ENCODE measurements at regions not wholly inside any gene's neighbourhood (a gene's known extent, or its start where the extent isn't known, plus 50 kb on each side); places are given as distances from the start of the nearest gene placed in this dataset.

DNA sequence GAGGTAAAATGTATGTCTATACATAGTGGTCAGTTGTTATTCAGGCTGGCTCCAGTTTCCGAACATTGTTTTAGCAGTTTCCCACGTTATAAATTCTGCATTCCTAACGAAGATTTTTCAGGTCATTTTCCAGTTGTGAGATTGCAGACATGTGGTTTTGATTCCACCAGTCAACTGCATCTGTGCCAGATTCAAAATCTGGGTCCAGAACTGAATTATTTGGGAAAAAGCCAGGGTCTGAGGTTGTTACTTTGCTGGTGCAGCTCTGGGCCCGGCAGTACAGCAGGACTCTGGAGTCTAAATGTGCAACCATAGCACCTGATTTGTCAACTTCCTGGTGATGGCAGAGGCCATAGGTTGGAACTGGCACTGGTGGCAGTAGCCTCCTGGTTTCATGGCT, 105.7 kb upstream of the MEGF10 start:
- no peak for DNase-seq (ENCODE audit: low spot score)
- no peaks in the 10 kb centered on the region for H3K4me1 ChIP-seq (ENCODE audit: insufficient read depth, poor library complexity, severe bottlenecking)
- H3K9me3 ChIP-seq (ENCODE audit: severe bottlenecking) = no peaks in the 10 kb centered on the region
- H3K4me3 ChIP-seq (ENCODE audit: severe bottlenecking) = no peak overlapping the region
- H3K27ac ChIP-seq (ENCODE audit: poor library complexity, severe bottlenecking) = no peak overlapping the region
- no peaks in the 10 kb centered on the region for H3K36me3 ChIP-seq (ENCODE audit: low read depth)
- ATAC-seq (ENCODE audit: low read depth) = no peak
- no peaks in the 10 kb centered on the region for H3K27me3 ChIP-seq (ENCODE audit: insufficient read depth, poor library complexity, severe bottlenecking)
- TF ChIP-seq, protein P1, sequence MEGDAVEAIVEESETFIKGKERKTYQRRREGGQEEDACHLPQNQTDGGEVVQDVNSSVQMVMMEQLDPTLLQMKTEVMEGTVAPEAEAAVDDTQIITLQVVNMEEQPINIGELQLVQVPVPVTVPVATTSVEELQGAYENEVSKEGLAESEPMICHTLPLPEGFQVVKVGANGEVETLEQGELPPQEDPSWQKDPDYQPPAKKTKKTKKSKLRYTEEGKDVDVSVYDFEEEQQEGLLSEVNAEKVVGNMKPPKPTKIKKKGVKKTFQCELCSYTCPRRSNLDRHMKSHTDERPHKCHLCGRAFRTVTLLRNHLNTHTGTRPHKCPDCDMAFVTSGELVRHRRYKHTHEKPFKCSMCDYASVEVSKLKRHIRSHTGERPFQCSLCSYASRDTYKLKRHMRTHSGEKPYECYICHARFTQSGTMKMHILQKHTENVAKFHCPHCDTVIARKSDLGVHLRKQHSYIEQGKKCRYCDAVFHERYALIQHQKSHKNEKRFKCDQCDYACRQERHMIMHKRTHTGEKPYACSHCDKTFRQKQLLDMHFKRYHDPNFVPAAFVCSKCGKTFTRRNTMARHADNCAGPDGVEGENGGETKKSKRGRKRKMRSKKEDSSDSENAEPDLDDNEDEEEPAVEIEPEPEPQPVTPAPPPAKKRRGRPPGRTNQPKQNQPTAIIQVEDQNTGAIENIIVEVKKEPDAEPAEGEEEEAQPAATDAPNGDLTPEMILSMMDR (IDR thresholded peaks at IDR 0.05; ENCODE audit: poor library complexity, severe bottlenecking) = no peak

DNA sequence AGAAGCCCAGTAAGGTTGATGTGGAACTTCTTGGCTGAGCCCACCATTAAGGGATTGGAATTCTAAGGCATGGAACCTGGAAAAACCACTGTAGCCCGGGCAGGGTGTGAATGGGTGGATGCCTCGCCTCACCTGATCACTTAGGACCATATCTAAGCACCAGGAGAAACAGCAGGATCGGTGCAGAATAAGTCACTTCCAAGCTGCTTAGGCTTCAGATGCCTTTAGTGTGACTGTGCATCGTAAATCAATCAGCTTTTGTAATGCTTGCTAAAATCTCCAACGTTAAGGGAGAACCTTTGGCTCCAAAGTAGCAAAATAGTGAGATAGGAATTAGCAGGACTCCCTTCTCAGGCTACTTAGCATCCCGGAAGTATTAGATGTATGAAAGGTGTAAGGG, 103.9 kb upstream of the MEGF10 start:
- no peaks in the 10 kb centered on the region for H3K36me3 ChIP-seq (ENCODE audit: low read depth)
- no peak overlapping the region for H3K27ac ChIP-seq (ENCODE audit: poor library complexity, severe bottlenecking)
- H3K9me3 ChIP-seq (ENCODE audit: severe bottlenecking) = no peaks in the 10 kb centered on the region
- no peaks in the 10 kb centered on the region for H3K27me3 ChIP-seq (ENCODE audit: insufficient read depth, poor library complexity, severe bottlenecking)
- no peak for DNase-seq (ENCODE audit: low spot score)
- peak; percentile 99 for ATAC-seq (ENCODE audit: low read depth)
- no peaks in the 10 kb centered on the region for H3K4me1 ChIP-seq (ENCODE audit: insufficient read depth, poor library complexity, severe bottlenecking)
- TF ChIP-seq, protein P1 (IDR thresholded peaks at IDR 0.05; ENCODE audit: poor library complexity, severe bottlenecking) = no peak
- no peak overlapping the region for H3K4me3 ChIP-seq (ENCODE audit: severe bottlenecking)

DNA sequence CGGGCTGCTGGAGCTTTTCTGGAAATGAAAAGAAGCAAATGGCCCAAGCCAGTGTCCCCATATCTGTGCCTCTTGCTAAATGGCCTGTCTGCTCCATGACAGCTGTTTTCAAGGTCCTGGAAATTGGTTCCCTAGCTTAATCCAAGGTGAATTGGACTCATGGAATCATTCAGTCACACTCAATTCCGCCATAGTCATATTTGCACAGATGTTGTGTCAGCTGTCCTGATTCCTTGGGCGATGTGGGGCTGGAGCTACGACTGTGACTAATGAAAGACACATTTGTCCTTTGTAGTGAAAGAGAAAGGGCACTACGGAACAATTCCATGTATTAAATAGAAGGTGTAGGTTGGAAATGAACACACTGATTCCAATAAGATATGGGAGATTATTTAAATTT, 102.9 kb upstream of the MEGF10 start:
- Histone ChIP-seq H3K4me3 (ENCODE audit: severe bottlenecking) (no peak overlapping the region), H3K27ac (ENCODE audit: poor library complexity, severe bottlenecking) (no peak overlapping the region), H3K36me3 (ENCODE audit: low read depth) (no peaks in the 10 kb centered on the region), H3K27me3 (ENCODE audit: insufficient read depth, poor library complexity, severe bottlenecking) (no peaks in the 10 kb centered on the region), H3K9me3 (ENCODE audit: severe bottlenecking) (no peaks in the 10 kb centered on the region), H3K4me1 (ENCODE audit: insufficient read depth, poor library complexity, severe bottlenecking) (no peaks in the 10 kb centered on the region)
- DNase-seq (ENCODE audit: low spot score) (no peak), ATAC-seq (ENCODE audit: low read depth) (no peak)
- TF ChIP-seq, protein P1 (IDR thresholded peaks at IDR 0.05; ENCODE audit: poor library complexity, severe bottlenecking) = no peak

DNA sequence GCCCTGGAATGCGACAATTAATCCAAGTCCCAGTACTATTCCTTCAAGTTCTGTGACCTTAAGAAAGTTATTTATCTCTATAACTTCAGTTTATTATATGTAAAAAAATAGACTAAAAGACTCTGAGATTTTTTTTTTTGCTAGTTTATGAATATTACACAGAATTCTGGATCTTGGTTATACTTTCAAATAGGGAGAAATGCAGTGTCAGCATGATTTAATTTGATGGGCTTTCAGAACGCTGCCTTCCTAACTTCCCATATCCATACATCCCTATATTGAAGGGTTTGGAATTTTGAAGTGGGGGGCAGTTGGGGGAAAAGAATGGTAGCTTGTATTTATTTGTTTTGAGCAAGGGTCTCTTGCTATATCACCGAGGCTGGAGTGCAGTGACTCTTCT, 98.4 kb upstream of the MEGF10 start:
- no peak for ATAC-seq (ENCODE audit: low read depth)
- Histone ChIP-seq H3K27me3 (ENCODE audit: insufficient read depth, poor library complexity, severe bottlenecking) (no peaks in the 10 kb centered on the region), H3K27ac (ENCODE audit: poor library complexity, severe bottlenecking) (no peak overlapping the region), H3K4me3 (ENCODE audit: severe bottlenecking) (no peak overlapping the region), H3K36me3 (ENCODE audit: low read depth) (no peaks in the 10 kb centered on the region), H3K9me3 (ENCODE audit: severe bottlenecking) (no peaks in the 10 kb centered on the region), H3K4me1 (ENCODE audit: insufficient read depth, poor library complexity, severe bottlenecking) (no peaks in the 10 kb centered on the region)
- TF ChIP-seq, protein P1 (IDR thresholded peaks at IDR 0.05; ENCODE audit: poor library complexity, severe bottlenecking) = no peak
- no peak for DNase-seq (ENCODE audit: low spot score)

DNA sequence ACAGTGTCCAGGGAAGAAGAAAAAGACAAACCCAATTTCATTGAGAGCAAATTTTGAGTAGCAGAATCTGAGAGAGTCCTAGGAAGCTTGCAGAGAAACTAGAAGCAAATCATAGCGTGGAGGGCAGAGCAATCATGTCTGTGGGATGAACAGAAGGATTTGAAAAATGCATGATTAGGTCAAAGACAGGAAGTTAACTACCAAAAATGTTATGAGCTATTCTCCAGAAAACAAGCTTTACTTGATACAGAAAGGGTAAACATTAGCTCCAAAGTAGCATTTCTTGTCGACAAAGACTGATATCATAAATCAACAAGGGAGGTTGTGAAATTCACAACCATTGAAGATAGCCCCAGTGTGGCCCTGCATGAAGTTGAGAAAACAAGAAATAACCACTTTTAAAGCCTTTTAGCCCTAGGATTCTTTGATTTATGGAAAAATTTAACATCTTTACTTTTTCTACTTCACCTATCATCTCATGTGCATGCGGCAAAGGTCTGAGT, 97.7 kb upstream of the MEGF10 start:
- H3K27ac ChIP-seq (ENCODE audit: poor library complexity, severe bottlenecking) = no peak overlapping the region
- no peak for ATAC-seq (ENCODE audit: low read depth)
- DNase-seq (ENCODE audit: low spot score) = no peak

More for the DNA sequence above, 97.7 kb upstream of the MEGF10 start:
- no peaks in the 10 kb centered on the region for H3K36me3 ChIP-seq (ENCODE audit: low read depth)
- no peaks in the 10 kb centered on the region for H3K9me3 ChIP-seq (ENCODE audit: severe bottlenecking)
- no peak overlapping the region for H3K4me3 ChIP-seq (ENCODE audit: severe bottlenecking)
- TF ChIP-seq, protein P1 (IDR thresholded peaks at IDR 0.05; ENCODE audit: poor library complexity, severe bottlenecking) = no peak
- no peaks in the 10 kb centered on the region for H3K4me1 ChIP-seq (ENCODE audit: insufficient read depth, poor library complexity, severe bottlenecking)
- H3K27me3 ChIP-seq (ENCODE audit: insufficient read depth, poor library complexity, severe bottlenecking) = no peaks in the 10 kb centered on the region

Data from RWPE2 (cell line).